IMR-90 (cell line): ENCODE measurements at regions not wholly inside any gene's neighbourhood (a gene's known extent, or its start where the extent isn't known, plus 50 kb on each side); places are given as distances from the start of the nearest gene placed in this dataset.

Experiments
- ATAC-seq: fragments of 200-7000 bp; cut with Tn5 transposase; 2 replicates; pipeline ENCODE4 v1.9.1; 2020; ENCODE audit warnings: low read depth, mild to moderate bottlenecking, moderate library complexity
- BruUV-seq: library from RNA; stranded (reverse); fragments of 400-500 nt; replicated peaks from 2 replicates; lab custom pipeline; 2021; lab: Mats Ljungman, UMichigan
- CTCF ChIA-PET: fragments of 300-600 bp; formaldehyde crosslinking; extraction: SDS; loops from one replicate; lab custom pipeline; 2021; ENCODE audit warnings: antibody characterized with exemption; lab: Yijun Ruan, JAX
- POLR2A ChIA-PET: fragments of 300-600 bp; sonication (Branson Sonifier 250); formaldehyde crosslinking; loops from one replicate; lab custom pipeline; 2022; ENCODE audit warnings: antibody characterized with exemption; ENCODE audit not compliant: unreplicated experiment; lab: Charles Lee
- DNase-seq: peaks from one replicate; pipeline ENCODE4 v3.0.0; 2013
- H2AFZ ChIP-seq: replicated peaks from 2 replicates; pipeline ENCODE3; 2013; ENCODE audit warnings: low read length, mild to moderate bottlenecking; ENCODE audit not compliant: poor library complexity
- H2AK5ac ChIP-seq: 2 replicates; pipeline ENCODE4 v1.6.1; 2013; ENCODE audit warnings: low read depth, low read length, inconsistent platforms
- H2AK9ac ChIP-seq: replicated peaks from 2 replicates; pipeline ENCODE3; 2013; ENCODE audit warnings: mild to moderate bottlenecking, low read depth, low read length, moderate library complexity; ENCODE audit not compliant: poor library complexity
- H2BK120ac ChIP-seq: 2 replicates; pipeline ENCODE4 v1.6.1; 2013; ENCODE audit warnings: low read depth, low read length, inconsistent platforms
- H2BK15ac ChIP-seq: 3 replicates; pipeline ENCODE4 v1.6.1; 2013; ENCODE audit warnings: low read depth, low read length, inconsistent platforms
- H2BK20ac ChIP-seq: 2 replicates; pipeline ENCODE4 v1.6.1; 2013; ENCODE audit warnings: low read depth, mild to moderate bottlenecking, inconsistent platforms, low read length, moderate library complexity
- H2BK5ac ChIP-seq: 2 replicates; pipeline ENCODE4 v1.6.1; 2013; ENCODE audit warnings: mild to moderate bottlenecking, low read depth, low read length, inconsistent platforms; ENCODE audit not compliant: poor library complexity, severe bottlenecking
- H3K14ac ChIP-seq: replicated peaks from 2 replicates; pipeline ENCODE4 v1.6.1; 2013; ENCODE audit warnings: low read depth, low read length, inconsistent platforms
- H3K18ac ChIP-seq: 2 replicates; pipeline ENCODE4 v1.6.1; 2013; ENCODE audit warnings: low read depth, low read length, control low read depth
- H3K23ac ChIP-seq: 2 replicates; pipeline ENCODE4 v1.6.1; 2013; ENCODE audit warnings: low read depth, low read length, inconsistent platforms
- H3K27ac ChIP-seq: 2 replicates; pipeline ENCODE4 v1.5.1; 2013; ENCODE audit warnings: mild to moderate bottlenecking, control low read depth, low read length; ENCODE audit not compliant: insufficient read depth
- H3K27me3 ChIP-seq: 2 replicates; pipeline ENCODE4 v1.6.1; 2013; ENCODE audit warnings: low read length; ENCODE audit not compliant: control insufficient read depth, insufficient read depth
- H3K36me3 ChIP-seq: 2 replicates; pipeline ENCODE4 v1.6.1; 2013; ENCODE audit warnings: low read length, mixed read lengths; ENCODE audit not compliant: control insufficient read depth, insufficient read depth
- H3K4ac ChIP-seq: 2 replicates; pipeline ENCODE4 v1.6.1; 2013; ENCODE audit warnings: low read depth, low read length, inconsistent platforms
- H3K4me1 ChIP-seq: 2 replicates; pipeline ENCODE4 v1.6.1; 2013; ENCODE audit warnings: low read length, mixed read lengths; ENCODE audit not compliant: control insufficient read depth, insufficient read depth
- H3K4me2 ChIP-seq: 2 replicates; pipeline ENCODE4 v1.6.1; 2013; ENCODE audit warnings: low read depth, mild to moderate bottlenecking, control low read depth, low read length, moderate library complexity
- H3K4me3 ChIP-seq: 2 replicates; pipeline ENCODE4 v1.5.1; 2013; ENCODE audit warnings: low read depth, mild to moderate bottlenecking, control low read depth, low read length, moderate library complexity; ENCODE audit not compliant: insufficient read depth
- H3K56ac ChIP-seq: 2 replicates; pipeline ENCODE4 v1.6.1; 2013; ENCODE audit warnings: low read length, inconsistent platforms; ENCODE audit not compliant: insufficient read depth; ENCODE audit errors: extremely low read depth
- H3K79me1 ChIP-seq, 2 experiments: 2 replicates each; pipeline ENCODE4 v1.6.1; 2013; ENCODE audit warnings: low read length in 2 of 2, inconsistent platforms in 1 of 2, low read depth in 1 of 2
- H3K9ac ChIP-seq: 2 replicates; pipeline ENCODE4 v1.6.1; 2013; ENCODE audit warnings: low read depth, low read length, control low read depth
- H3K9me1 ChIP-seq: 2 replicates; pipeline ENCODE4 v1.6.1; 2013; ENCODE audit warnings: low read length, inconsistent platforms; ENCODE audit not compliant: insufficient read depth
- H3K9me3 ChIP-seq: 2 replicates; pipeline ENCODE4 v1.6.1; 2013; ENCODE audit warnings: low read length; ENCODE audit not compliant: control insufficient read depth, insufficient read depth
- H4K20me1 ChIP-seq: 2 replicates; pipeline ENCODE4 v1.6.1; 2013; ENCODE audit warnings: low read length, inconsistent platforms; ENCODE audit not compliant: insufficient read depth
- H4K5ac ChIP-seq: 2 replicates; pipeline ENCODE4 v1.6.1; 2013; ENCODE audit warnings: mild to moderate bottlenecking, low read depth, low read length, control low read depth
- H4K8ac ChIP-seq, 2 experiments: 2 replicates each; pipeline ENCODE4 v1.6.1; 2013; ENCODE audit warnings: low read depth in 2 of 2, low read length in 2 of 2, control low read depth in 1 of 2, inconsistent platforms in 1 of 2
- H4K91ac ChIP-seq: 2 replicates; pipeline ENCODE4 v1.6.1; 2013; ENCODE audit warnings: low read depth, low read length, inconsistent platforms; ENCODE audit not compliant: insufficient read depth
- CEBPB ChIP-seq: IDR thresholded peaks from 2 replicates; pipeline ENCODE4 v1.6.1; 2012; ENCODE audit warnings: low read depth, low read length, improper control_type of control experiment
- SMC3 ChIP-seq: fragments of 150-350 bp; IDR thresholded peaks from 2 replicates; pipeline ENCODE4 v1.6.1; 2016; ENCODE audit warnings: low read depth, mild to moderate bottlenecking, antibody characterized with exemption, low read length, moderate library complexity
- WGBS, 2 experiments: methylation state at CpG; one replicate each; pipeline versions ENCODE4 v1.1.5 to v1.1.7; 2013; ENCODE audit warnings: missing lambda C conversion rate in 2 of 2; ENCODE audit not compliant: insufficient read length in 1 of 2; ENCODE audit errors: extremely low coverage in 2 of 2; 5-methylcytosine and 5-hydroxymethylcytosine counted together
- dilution Hi-C: fragments of 300-500 bp; cut with HindIII; formaldehyde crosslinking; loops from one replicate; pipeline ENCODE4 v1.14.3; 2018; ENCODE audit warnings: low sequenced_read_pairs; ENCODE audit not compliant: unreplicated experiment
- in situ Hi-C: fragments of 300-500 bp; cut with MboI; formaldehyde crosslinking; loops from 3 replicates; pipeline ENCODE4 v1.14.3; 2019; ENCODE audit warnings: low sequenced_read_pairs, inconsistent platforms, mixed read lengths
- intact Hi-C: fragments of 100-400 bp; cut with micrococcal nuclease; formaldehyde crosslinking; loops from 2 replicates; pipeline ENCODE4 v1.10.0; 2022

- in situ Hi-C loops: no loop called here
- no peaks in the 10 kb centered on the region for H3K36me3 ChIP-seq
- peak overlapping the region; percentile 32; the same call in 1 of the 2 replicates for H3K4me2 ChIP-seq
- WGBS, 2 experiments: no CpG with 5 or more reads among the region's 2 CpGs
- H3K27me3 ChIP-seq: no peaks in the 10 kb centered on the region
- peaks cover 9% of the 10 kb centered on the region for H3K4me1 ChIP-seq
- CTCF ChIA-PET: no interaction called here
- no peak overlapping the region for H2AK9ac ChIP-seq
- no TSS peak for BruUV-seq
- no peak overlapping the region for H3K23ac ChIP-seq
- ATAC-seq (peak; percentile 53), DNase-seq (peak; percentile 57)
- peak overlapping the region; percentile 75 for H2BK5ac ChIP-seq
- H4K8ac ChIP-seq: no peak overlapping the region
- no peak overlapping the region for H2BK15ac ChIP-seq
- H2BK120ac ChIP-seq: no peak overlapping the region
- POLR2A ChIA-PET: no interaction called here
- H2BK20ac ChIP-seq: no peak overlapping the region
- no peak overlapping the region for H2AFZ ChIP-seq
- H2AK5ac ChIP-seq: no peak overlapping the region
- H4K5ac ChIP-seq: peak overlapping the region; percentile 45; the same call in 1 of the 2 replicates
- peak overlapping the region; percentile 41; the same call in 1 of the 2 replicates for H3K18ac ChIP-seq
- no peak overlapping the region for H3K56ac ChIP-seq
- H3K4ac ChIP-seq: no peak overlapping the region
- intact Hi-C loops: loop anchor here (5.0 kb wide), 1 partner anchor 45 kb away; no protein-coding TSS in a partner anchor
- no peak overlapping the region for H3K27ac ChIP-seq
- H4K20me1 ChIP-seq: no peaks in the 10 kb centered on the region
- H3K9me3 ChIP-seq: no peaks in the 10 kb centered on the region
- dilution Hi-C loops: no loop called here
- H3K9ac ChIP-seq: no peak overlapping the region
- H4K91ac ChIP-seq: no peak overlapping the region
- H3K79me1 ChIP-seq: no peaks in the 10 kb centered on the region
- 0 out of 2 replicates have a peak, but pooled peaks cover 4% of the 10 kb centered on the region for H3K9me1 ChIP-seq
- H3K4me3 ChIP-seq: no peak overlapping the region
- H3K14ac ChIP-seq: no peak overlapping the region
- TF ChIP-seq CEBPB (peak; percentile 25; the same call in 1 of the 2 replicates), SMC3 (no peak)
These were observed 168.9 kb upstream of the PUDP start for GRCh38 chrX:7316887-7317286.
